SK-N-SH (cell line): ENCODE measurements at regions not wholly inside any gene's neighbourhood (a gene's known extent, or its start where the extent isn't known, plus 50 kb on each side); places are given as distances from the start of the nearest gene placed in this dataset.

Experiments used
- CTCF ChIA-PET: fragments of 300-600, 350-600 bp; formaldehyde crosslinking; extraction: SDS; loops from one replicate; lab custom pipeline; 2021; lab: Yijun Ruan, JAX
- POLR2A ChIA-PET: fragments of 350-600 bp; sonication (Branson Sonifier 250); formaldehyde crosslinking; extraction: SDS; loops from one replicate; lab custom pipeline; 2020; ENCODE audit warnings: antibody characterized with exemption, inconsistent platforms; lab: Yijun Ruan, JAX
- DNase-seq: peaks from one replicate; pipeline ENCODE4 v3.0.0; 2012
- H2AFZ ChIP-seq: fragments of 200-600 bp; sonication (generic); 2 replicates; pipeline ENCODE4 v1.8.1; 2016; ENCODE audit warnings: antibody characterized with exemption, mild to moderate bottlenecking, low read depth
- H3F3A ChIP-seq: fragments of 200-600 bp; sonication (generic); replicated peaks from 2 replicates; pipeline ENCODE3; 2016; ENCODE audit warnings: antibody characterized with exemption, mild to moderate bottlenecking; ENCODE audit not compliant: insufficient read depth
- H3K27ac ChIP-seq, 2 experiments: fragments of 200-500 bp in 1 of 2; fragments of 200-600 bp in 1 of 2; sonication (Bioruptor generic) in 1 of 2; sonication (generic), shearing (Covaris generic) in 1 of 2; 2 replicates each; pipeline versions ENCODE4 v1.5.1 to v1.6.1; 2014 to 2016; ENCODE audit warnings: low read depth in 2 of 2, inconsistent platforms in 1 of 2, low read length in 1 of 2, mild to moderate bottlenecking in 1 of 2, mixed read lengths in 1 of 2
- H3K27me3 ChIP-seq: fragments of 200-600 bp; sonication (generic), shearing (Covaris generic); 2 replicates; pipeline ENCODE4 v1.6.1; 2016; ENCODE audit warnings: mixed run types; ENCODE audit not compliant: insufficient read depth
- H3K36me3 ChIP-seq, 2 experiments: fragments of 200-500 bp in 1 of 2; fragments of 200-600 bp in 1 of 2; sonication (Bioruptor generic) in 1 of 2; sonication (generic) in 1 of 2; replicated peaks in 1 of 2; 2 replicates each; pipeline versions ENCODE3 to v1.5.1; 2014 to 2016; ENCODE audit warnings: low read length in 1 of 2, mild to moderate bottlenecking in 1 of 2; ENCODE audit not compliant: insufficient read depth in 2 of 2, control insufficient read depth in 1 of 2
- H3K4me1 ChIP-seq, 2 experiments: fragments of 200-500 bp in 1 of 2; fragments of 200-600 bp in 1 of 2; sonication (Bioruptor generic) in 1 of 2; sonication (generic), shearing (Covaris generic) in 1 of 2; 2 replicates each; pipeline versions ENCODE4 v1.5.1 to v1.6.1; 2014 to 2016; ENCODE audit warnings: low read depth in 1 of 2, low read length in 1 of 2, mixed run types in 1 of 2; ENCODE audit not compliant: insufficient read depth in 2 of 2, control insufficient read depth in 1 of 2
- H3K4me2 ChIP-seq: fragments of 200-600 bp; sonication (generic), shearing (Covaris generic); 2 replicates; pipeline ENCODE4 v1.6.1; 2017; ENCODE audit warnings: mixed run types
- H3K4me3 ChIP-seq, 2 experiments: fragments of 200-500 bp in 1 of 2; fragments of 200-600 bp in 1 of 2; sonication (Bioruptor generic) in 1 of 2; sonication (generic), shearing (Covaris generic) in 1 of 2; 2 replicates each; pipeline versions ENCODE4 v1.5.1 to v1.8.1; 2014 to 2016; ENCODE audit warnings: low read depth in 2 of 2, inconsistent platforms in 1 of 2, low read length in 1 of 2, mild to moderate bottlenecking in 1 of 2, mixed read lengths in 1 of 2, moderate library complexity in 1 of 2
- H3K79me2 ChIP-seq: fragments of 200-600 bp; sonication (generic); 2 replicates; pipeline ENCODE4 v1.8.1; 2017; ENCODE audit warnings: mild to moderate bottlenecking; ENCODE audit not compliant: insufficient read depth
- H3K9ac ChIP-seq: fragments of 200-600 bp; sonication (generic); 2 replicates; pipeline ENCODE4 v1.6.1; 2017; ENCODE audit warnings: mixed run types
- H3K9me2 ChIP-seq: fragments of 200-600 bp; sonication (generic); 2 replicates; pipeline ENCODE4 v1.6.1; 2017; ENCODE audit warnings: mixed run types
- H3K9me3 ChIP-seq: fragments of 200-600 bp; sonication (generic); 2 replicates; pipeline ENCODE4 v1.6.1; 2017; ENCODE audit warnings: mixed run types, mild to moderate bottlenecking, moderate library complexity
- H4K20me1 ChIP-seq: fragments of 200-600 bp; sonication (generic); 2 replicates; pipeline ENCODE4 v1.6.1; 2017; ENCODE audit warnings: mild to moderate bottlenecking, mixed run types; ENCODE audit not compliant: insufficient read depth
- ELF1 ChIP-seq: IDR thresholded peaks from 2 replicates; pipeline ENCODE4 v1.4.0; 2012
- FOXM1 ChIP-seq: IDR thresholded peaks from 2 replicates; pipeline ENCODE4 v1.4.0; 2012; ENCODE audit warnings: low read depth, mild to moderate bottlenecking
- JUND ChIP-seq: IDR thresholded peaks from 2 replicates; pipeline ENCODE4 v1.4.0; 2012
- MEF2A ChIP-seq: IDR thresholded peaks from 2 replicates; pipeline ENCODE4 v1.4.0; 2012; ENCODE audit warnings: low read depth, borderline replicate concordance
- NRF1 ChIP-seq: IDR thresholded peaks from 2 replicates; pipeline ENCODE4 v1.6.1; 2012; ENCODE audit warnings: low read depth, mild to moderate bottlenecking, low read length
- POLR2AphosphoS5 ChIP-seq: IDR thresholded peaks from 2 replicates; pipeline ENCODE4 v1.6.1; 2012; ENCODE audit warnings: low read depth, low read length
- RAD21 ChIP-seq: IDR thresholded peaks from 2 replicates; pipeline ENCODE4 v1.6.1; 2012; ENCODE audit warnings: mild to moderate bottlenecking, low read length
- RCOR1 ChIP-seq: fragments of 150-350 bp; IDR thresholded peaks from 2 replicates; pipeline ENCODE4 v1.6.1; 2017; ENCODE audit warnings: antibody characterized with exemption, low read length
- SIN3A ChIP-seq: IDR thresholded peaks from 2 replicates; pipeline ENCODE4 v1.6.1; 2012; ENCODE audit warnings: low read depth, mild to moderate bottlenecking, low read length, moderate library complexity, borderline replicate concordance
- TCF12 ChIP-seq: IDR thresholded peaks from 2 replicates; pipeline ENCODE4 v1.4.0; 2012
- TEAD4 ChIP-seq: IDR thresholded peaks from 2 replicates; pipeline ENCODE4 v1.4.0; 2012; ENCODE audit warnings: mild to moderate bottlenecking, borderline replicate concordance; ENCODE audit not compliant: insufficient read depth
- YY1 ChIP-seq: IDR thresholded peaks from 2 replicates; pipeline ENCODE4 v1.4.0; 2012; ENCODE audit warnings: low read depth, mild to moderate bottlenecking
- WGBS: methylation state at CpG from one replicate; pipeline ENCODE4 v1.1.6; 2017; ENCODE audit warnings: low lambda C conversion rate; 5-methylcytosine and 5-hydroxymethylcytosine counted together
- TF ChIP-seq, protein P1 (sequence below): IDR thresholded peaks from 2 replicates; pipeline ENCODE4 v1.6.1; 2012; ENCODE audit warnings: mild to moderate bottlenecking, low read depth, low read length, moderate library complexity
- TF ChIP-seq, protein P2 (sequence below): fragments of 200-600 bp; sonication (generic); IDR thresholded peaks from 2 replicates; pipeline ENCODE4 v1.6.1; 2017; ENCODE audit warnings: antibody characterized with exemption, mild to moderate bottlenecking, moderate library complexity
- TF ChIP-seq, protein P3 (sequence below): IDR thresholded peaks from 2 replicates; pipeline ENCODE4; 2012
- TF ChIP-seq, protein P4 (sequence below): fragments of 150-350 bp; IDR thresholded peaks from 2 replicates; pipeline ENCODE4 v1.6.1; 2017; ENCODE audit warnings: antibody characterized with exemption, low read length, low read depth, borderline replicate concordance
- TF ChIP-seq, protein P5 (sequence below): fragments of 150-350 bp; IDR thresholded peaks from 2 replicates; pipeline ENCODE4 v1.6.1; 2016; ENCODE audit warnings: mild to moderate bottlenecking, low read depth, low read length

DNA sequence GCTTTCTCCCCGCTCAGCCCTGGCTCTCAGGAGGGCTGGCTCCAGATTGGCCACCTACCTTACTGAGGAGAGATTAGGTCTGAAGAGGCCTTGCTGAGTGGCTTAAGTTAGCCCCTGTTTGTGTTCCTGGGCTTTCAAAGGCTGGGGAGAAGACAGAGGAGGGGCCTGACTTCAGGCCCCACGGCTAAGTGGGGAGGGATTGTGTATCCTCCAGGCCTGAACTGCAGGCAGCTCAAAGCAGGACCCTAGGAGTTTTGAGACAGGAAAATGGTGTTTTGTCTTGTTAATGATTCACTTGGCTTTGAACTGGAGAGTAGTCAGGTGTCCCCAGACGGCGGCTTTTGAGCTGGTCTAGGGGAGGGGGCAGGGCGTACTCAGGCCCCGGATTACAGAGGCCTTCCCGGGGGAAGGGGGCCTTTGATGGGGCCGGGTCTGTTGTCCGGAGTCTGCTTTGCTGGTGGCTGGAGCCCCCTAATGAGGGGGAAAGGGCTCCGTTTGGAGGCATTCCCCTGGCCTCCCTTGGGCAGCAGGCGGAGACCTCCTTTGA, 162.0 kb upstream of the SMIM23 start:
- peaks cover 0 to 14% of the 10 kb centered on the region in 2 experiments; a peak in 1 of 4 replicates for H3K4me1 ChIP-seq
- ChIA-PET CTCF (no interaction called here), POLR2A (no interaction called here)
- 68% methylated on average over 9 of the region's 11 CpGs for WGBS
- H3K4me2 ChIP-seq, result no peak overlapping the region
- no peak overlapping the region for H3K27ac ChIP-seq
- no peak overlapping the region for H2AFZ ChIP-seq
- 0 out of 2 replicates have a peak, but pooled peaks cover 2% of the 10 kb centered on the region for H3K27me3 ChIP-seq
- no peak overlapping the region for H3K9ac ChIP-seq
- H3K36me3 ChIP-seq, result no peaks in the 10 kb centered on the region
- DNase-seq, result no peak
- no peaks in the 10 kb centered on the region for H3F3A ChIP-seq
- H3K9me2 ChIP-seq, result no peaks in the 10 kb centered on the region
- TF ChIP-seq, protein P1, sequence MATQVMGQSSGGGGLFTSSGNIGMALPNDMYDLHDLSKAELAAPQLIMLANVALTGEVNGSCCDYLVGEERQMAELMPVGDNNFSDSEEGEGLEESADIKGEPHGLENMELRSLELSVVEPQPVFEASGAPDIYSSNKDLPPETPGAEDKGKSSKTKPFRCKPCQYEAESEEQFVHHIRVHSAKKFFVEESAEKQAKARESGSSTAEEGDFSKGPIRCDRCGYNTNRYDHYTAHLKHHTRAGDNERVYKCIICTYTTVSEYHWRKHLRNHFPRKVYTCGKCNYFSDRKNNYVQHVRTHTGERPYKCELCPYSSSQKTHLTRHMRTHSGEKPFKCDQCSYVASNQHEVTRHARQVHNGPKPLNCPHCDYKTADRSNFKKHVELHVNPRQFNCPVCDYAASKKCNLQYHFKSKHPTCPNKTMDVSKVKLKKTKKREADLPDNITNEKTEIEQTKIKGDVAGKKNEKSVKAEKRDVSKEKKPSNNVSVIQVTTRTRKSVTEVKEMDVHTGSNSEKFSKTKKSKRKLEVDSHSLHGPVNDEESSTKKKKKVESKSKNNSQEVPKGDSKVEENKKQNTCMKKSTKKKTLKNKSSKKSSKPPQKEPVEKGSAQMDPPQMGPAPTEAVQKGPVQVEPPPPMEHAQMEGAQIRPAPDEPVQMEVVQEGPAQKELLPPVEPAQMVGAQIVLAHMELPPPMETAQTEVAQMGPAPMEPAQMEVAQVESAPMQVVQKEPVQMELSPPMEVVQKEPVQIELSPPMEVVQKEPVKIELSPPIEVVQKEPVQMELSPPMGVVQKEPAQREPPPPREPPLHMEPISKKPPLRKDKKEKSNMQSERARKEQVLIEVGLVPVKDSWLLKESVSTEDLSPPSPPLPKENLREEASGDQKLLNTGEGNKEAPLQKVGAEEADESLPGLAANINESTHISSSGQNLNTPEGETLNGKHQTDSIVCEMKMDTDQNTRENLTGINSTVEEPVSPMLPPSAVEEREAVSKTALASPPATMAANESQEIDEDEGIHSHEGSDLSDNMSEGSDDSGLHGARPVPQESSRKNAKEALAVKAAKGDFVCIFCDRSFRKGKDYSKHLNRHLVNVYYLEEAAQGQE, result no peak
- TF ChIP-seq RAD21 (no peak), JUND (no peak)
- H4K20me1 ChIP-seq, result no peaks in the 10 kb centered on the region
- H3K9me3 ChIP-seq, result no peaks in the 10 kb centered on the region
- no peak overlapping the region for H3K4me3 ChIP-seq
- H3K79me2 ChIP-seq, result no peaks in the 10 kb centered on the region

DNA sequence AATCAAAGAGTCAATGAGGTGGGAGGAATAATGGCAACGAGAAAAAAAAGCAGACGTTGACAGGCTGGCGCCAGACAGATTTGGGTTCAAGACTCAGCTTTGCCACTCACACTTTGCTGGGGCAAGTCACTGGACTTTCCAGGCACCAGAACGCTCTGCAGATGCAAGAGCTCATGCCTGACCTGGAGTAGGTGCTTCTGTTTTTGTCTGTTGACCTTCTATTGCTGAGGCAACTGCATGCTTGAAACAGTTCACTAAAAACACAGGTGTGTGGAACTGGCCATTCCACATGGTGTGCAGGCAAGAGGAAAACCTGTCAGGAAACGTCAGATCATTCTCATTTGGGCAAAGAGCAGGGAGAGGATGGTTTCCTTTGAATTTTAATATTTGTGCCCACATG, 161.2 kb upstream of the SMIM23 start:
- Histone ChIP-seq H3K79me2 (no peaks in the 10 kb centered on the region), H4K20me1 (no peaks in the 10 kb centered on the region), H3K27me3 (0 out of 2 replicates have a peak, but pooled peaks cover 9% of the 10 kb centered on the region), H3K36me3 (no peaks in the 10 kb centered on the region), H3K4me1 (peaks cover 0 to 14% of the 10 kb centered on the region in 2 experiments; a peak in 1 of 4 replicates), H2AFZ (no peak overlapping the region), H3K4me3 (no peak overlapping the region), H3F3A (no peaks in the 10 kb centered on the region), H3K4me2 (no peak overlapping the region), H3K9me2 (no peaks in the 10 kb centered on the region), H3K9ac (no peak overlapping the region), H3K9me3 (no peaks in the 10 kb centered on the region), H3K27ac (no peak overlapping the region)
- CTCF ChIA-PET, result interaction anchor here (1.5 kb wide), 1 partner anchor 141 kb away, joined by 4 read pairs; no protein-coding TSS in a partner anchor
- no peak for DNase-seq
- WGBS, result 48% methylated on average over 5 of the region's 5 CpGs
- POLR2A ChIA-PET, result no interaction called here
- TF ChIP-seq TEAD4, result no peak
- no peak for TF ChIP-seq TCF12
- TF ChIP-seq RCOR1, result no peak
- TF ChIP-seq POLR2AphosphoS5, result no peak
- no peak for TF ChIP-seq ELF1
- TF ChIP-seq FOXM1, result no peak
- TF ChIP-seq, protein P2, sequence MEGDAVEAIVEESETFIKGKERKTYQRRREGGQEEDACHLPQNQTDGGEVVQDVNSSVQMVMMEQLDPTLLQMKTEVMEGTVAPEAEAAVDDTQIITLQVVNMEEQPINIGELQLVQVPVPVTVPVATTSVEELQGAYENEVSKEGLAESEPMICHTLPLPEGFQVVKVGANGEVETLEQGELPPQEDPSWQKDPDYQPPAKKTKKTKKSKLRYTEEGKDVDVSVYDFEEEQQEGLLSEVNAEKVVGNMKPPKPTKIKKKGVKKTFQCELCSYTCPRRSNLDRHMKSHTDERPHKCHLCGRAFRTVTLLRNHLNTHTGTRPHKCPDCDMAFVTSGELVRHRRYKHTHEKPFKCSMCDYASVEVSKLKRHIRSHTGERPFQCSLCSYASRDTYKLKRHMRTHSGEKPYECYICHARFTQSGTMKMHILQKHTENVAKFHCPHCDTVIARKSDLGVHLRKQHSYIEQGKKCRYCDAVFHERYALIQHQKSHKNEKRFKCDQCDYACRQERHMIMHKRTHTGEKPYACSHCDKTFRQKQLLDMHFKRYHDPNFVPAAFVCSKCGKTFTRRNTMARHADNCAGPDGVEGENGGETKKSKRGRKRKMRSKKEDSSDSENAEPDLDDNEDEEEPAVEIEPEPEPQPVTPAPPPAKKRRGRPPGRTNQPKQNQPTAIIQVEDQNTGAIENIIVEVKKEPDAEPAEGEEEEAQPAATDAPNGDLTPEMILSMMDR, result no peak
- TF ChIP-seq, protein P3, sequence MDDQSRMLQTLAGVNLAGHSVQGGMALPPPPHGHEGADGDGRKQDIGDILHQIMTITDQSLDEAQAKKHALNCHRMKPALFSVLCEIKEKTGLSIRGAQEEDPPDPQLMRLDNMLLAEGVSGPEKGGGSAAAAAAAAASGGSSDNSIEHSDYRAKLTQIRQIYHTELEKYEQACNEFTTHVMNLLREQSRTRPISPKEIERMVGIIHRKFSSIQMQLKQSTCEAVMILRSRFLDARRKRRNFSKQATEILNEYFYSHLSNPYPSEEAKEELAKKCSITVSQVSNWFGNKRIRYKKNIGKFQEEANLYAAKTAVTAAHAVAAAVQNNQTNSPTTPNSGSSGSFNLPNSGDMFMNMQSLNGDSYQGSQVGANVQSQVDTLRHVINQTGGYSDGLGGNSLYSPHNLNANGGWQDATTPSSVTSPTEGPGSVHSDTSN, result no peak
- TF ChIP-seq SIN3A, result no peak
- no peak for TF ChIP-seq NRF1
- TF ChIP-seq, protein P4, sequence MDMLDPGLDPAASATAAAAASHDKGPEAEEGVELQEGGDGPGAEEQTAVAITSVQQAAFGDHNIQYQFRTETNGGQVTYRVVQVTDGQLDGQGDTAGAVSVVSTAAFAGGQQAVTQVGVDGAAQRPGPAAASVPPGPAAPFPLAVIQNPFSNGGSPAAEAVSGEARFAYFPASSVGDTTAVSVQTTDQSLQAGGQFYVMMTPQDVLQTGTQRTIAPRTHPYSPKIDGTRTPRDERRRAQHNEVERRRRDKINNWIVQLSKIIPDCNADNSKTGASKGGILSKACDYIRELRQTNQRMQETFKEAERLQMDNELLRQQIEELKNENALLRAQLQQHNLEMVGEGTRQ, result no peak
- no peak for TF ChIP-seq RAD21
- TF ChIP-seq MEF2A, result no peak
- no peak for TF ChIP-seq YY1
- no peak for TF ChIP-seq JUND
- TF ChIP-seq, protein P5, sequence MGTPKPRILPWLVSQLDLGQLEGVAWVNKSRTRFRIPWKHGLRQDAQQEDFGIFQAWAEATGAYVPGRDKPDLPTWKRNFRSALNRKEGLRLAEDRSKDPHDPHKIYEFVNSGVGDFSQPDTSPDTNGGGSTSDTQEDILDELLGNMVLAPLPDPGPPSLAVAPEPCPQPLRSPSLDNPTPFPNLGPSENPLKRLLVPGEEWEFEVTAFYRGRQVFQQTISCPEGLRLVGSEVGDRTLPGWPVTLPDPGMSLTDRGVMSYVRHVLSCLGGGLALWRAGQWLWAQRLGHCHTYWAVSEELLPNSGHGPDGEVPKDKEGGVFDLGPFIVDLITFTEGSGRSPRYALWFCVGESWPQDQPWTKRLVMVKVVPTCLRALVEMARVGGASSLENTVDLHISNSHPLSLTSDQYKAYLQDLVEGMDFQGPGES, result no peak
